Right ventricle myocardium superior (tissue), 1 donor: ENCODE measurements at regions not wholly inside any gene's neighbourhood (a gene's known extent, or its start where the extent isn't known, plus 50 kb on each side); places are given as distances from the start of the nearest gene placed in this dataset.
"Not testable (repeated sequence)": the region's sequence is repeated elsewhere in the genome, so short reads cannot be mapped to it uniquely, and the experiment has no call there.

Experiments used
- ATAC-seq: fragments of 200-7000 bp; cut with Tn5 transposase; one replicate; pipeline ENCODE4 v1.9.1; 2020; ENCODE audit warnings: mild to moderate bottlenecking; ENCODE audit not compliant: poor library complexity
- DNase-seq: peaks from one replicate; pipeline ENCODE4 v3.0.0-alpha.2; 2020
- intact Hi-C: fragments of 100-400 bp; cut with DNase I; formaldehyde crosslinking; loops from one replicate; pipeline ENCODE4 v1.11.2; 2022
- microRNA-seq: library from miRNA; unstranded; fragments of <30 nt; microRNA quantifications from one replicate; pipeline ENCODE4 v1.2.0, GENCODE V29; 2020
- donor health status: DM: no; HTN: yes; CAD: no; lungs with severe emphysema.

DNA sequence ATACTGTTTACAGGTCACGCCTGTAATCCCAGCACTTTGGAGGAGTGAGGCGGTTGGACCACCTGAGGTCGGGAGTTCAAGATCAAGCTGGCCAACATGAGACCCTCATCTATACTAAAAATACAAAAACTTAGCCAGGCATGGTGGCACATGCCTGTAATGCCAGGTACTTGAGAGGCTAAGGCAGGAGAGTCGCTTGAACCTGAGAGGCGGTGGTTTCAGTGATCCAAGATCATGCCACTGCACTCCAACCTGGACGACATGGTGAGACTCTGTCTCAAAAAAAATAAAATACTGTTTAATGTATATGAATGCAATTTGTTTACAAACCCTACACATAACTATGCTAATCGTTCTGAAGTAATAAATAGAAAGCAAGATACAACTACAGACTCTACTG, 102.4 kb downstream of the ZNF486 start:
- no peak for ATAC-seq
- intact Hi-C loops: no loop called here

DNA sequence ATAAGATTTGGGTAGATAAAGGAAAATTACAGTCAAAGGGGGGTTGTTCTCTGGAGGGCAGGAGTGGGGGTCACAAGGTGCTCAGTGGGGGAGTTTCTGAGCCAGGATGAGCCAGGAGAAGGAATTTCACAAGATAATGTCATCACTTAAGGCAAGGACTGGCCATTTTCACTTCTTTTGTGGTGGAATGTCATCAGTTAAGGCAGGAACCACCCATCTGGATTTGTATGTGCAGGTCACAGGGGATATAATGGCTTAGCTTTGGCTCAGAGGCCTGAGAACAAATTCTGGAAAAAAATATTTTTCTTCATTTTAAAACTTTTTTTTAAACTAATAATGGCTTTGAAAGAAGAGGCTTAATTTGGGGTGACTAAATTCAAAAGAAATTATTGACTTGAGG, 94.5 kb downstream of the ZNF486 start:
- ATAC-seq, DNase-seq, intact Hi-C loops: not testable (repeated sequence)

More for the DNA sequence above, 102.4 kb downstream of the ZNF486 start:
- DNase-seq: no peak

DNA sequence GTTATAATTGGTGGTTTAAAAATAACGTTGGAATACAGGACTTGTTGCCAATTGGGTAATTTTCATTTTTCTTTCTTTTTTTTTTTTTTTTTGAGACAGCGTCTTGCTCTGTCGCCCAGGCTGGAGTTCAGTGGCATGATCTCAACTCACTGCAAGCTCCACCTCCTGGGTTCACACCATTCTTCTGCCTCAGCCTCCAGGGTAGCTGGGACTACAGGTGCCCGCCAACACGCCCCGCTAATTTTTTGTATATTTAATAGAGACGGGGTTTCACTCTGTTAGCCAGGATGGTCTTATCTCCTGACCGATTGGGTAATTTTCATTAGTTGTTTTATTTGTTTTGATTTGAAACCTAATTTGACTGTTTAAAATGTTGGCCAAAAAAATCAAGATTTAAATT, 93.7 kb downstream of the ZNF486 start:
- DNase-seq, ATAC-seq, intact Hi-C loops: not testable (repeated sequence)

DNA sequence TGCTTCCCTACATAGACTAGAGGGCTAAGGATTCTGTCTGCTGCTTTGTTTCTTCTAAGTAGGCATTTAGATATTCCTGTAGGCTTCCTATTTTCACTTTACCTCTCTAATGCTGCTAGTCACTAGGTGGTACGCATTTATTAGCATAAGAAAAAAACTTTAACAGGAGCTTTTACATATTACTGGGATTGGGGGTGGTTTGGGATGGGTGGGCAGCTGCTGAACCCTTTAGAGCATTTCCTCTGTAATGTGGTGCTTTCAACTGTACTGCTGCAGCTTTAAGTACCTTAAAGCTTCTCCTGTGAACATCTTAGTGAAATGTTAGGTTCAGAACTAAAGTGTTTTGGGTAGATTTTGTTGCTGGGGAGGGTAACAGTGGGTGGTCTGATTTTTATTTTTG, 92.6 kb downstream of the ZNF486 start:
- no peak for ATAC-seq
- no peak for DNase-seq
- intact Hi-C loops: no loop called here

DNA sequence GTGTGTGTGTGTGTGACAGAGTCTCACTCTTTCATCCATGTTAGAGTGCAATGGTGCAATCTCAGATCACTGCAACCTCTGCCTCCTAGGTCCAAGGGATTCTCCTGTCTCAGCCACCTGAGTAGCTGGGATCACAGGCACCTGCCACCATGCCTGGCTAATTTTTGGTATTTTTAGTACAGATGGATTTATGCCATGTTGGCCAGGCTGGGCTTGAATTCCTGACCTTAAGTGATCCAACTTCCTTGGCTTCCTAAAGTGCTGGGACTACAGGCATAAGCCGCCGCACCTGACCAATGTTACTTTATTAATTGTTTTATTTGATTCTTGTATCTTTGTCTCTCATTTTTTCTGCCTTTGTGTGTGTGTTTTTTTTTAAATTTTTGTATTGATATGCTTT, 89.6 kb downstream of the ZNF486 start:
- intact Hi-C loops: no loop called here
- no peak for DNase-seq
- ATAC-seq: no peak

DNA sequence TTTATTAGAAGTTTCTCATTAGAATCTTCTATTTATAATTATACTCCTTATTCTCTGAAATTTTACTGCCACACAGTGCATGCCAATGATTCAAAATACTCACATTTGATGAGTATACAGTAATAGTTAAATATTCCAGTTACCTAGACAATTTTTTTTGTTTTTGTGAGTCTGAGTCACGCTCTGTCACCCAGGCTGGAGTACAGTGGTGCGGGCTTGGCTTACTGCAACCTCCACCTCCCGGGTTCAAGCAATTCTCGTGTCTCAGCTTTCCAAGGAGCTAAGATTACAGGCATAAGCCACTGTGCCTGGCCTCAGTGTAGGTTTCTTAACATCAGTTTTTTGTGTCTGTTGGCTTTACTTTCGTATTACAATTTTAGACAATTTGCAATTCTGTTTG, 87.1 kb downstream of the ZNF486 start:
- intact Hi-C loops: no loop called here
- no peak for ATAC-seq

DNA sequence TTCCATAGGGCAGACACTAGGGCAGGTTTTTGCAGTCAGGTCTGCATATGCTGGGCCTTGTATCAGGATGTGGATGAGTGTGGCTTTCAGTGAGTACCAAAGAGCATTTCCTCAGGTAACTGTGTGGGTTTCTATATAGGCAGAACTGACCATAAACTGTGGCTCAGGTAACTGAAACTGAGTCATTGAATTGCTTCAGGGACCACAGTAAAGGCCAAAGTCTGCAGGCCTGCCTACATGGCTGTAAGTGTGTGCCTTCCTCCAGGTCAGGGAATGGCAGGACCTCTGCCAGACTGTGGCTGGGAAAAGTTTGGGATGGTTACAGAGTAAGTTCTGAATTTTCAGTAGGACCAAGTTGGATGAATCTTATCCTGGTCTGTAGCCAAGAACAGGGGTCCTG, 85.6 kb downstream of the ZNF486 start:
- no peak for ATAC-seq
- no peak for DNase-seq
- intact Hi-C loops: no loop called here

More for the DNA sequence above, 87.1 kb downstream of the ZNF486 start:
- no peak for DNase-seq

DNA sequence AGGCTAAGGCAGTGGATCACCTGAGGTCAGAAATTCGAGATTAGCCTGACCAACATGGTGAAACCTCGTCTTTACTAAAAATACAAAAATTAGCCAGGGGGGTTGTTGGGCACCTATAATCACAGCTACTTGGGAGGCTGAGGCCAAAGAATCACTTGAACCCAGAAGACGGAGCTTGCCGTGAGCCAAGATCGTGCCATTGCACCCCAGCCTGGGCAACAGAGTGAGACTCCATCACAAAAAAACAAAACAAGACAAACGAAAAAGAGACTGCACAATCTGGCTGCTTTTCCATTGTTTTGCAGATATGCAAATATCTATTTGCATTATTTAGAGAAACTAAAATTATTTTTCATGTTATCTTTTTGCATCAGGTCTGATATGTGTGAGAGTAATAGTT, 83.6 kb downstream of the ZNF486 start:
- ATAC-seq (no peak), DNase-seq (no peak)
- intact Hi-C loops: no loop called here

DNA sequence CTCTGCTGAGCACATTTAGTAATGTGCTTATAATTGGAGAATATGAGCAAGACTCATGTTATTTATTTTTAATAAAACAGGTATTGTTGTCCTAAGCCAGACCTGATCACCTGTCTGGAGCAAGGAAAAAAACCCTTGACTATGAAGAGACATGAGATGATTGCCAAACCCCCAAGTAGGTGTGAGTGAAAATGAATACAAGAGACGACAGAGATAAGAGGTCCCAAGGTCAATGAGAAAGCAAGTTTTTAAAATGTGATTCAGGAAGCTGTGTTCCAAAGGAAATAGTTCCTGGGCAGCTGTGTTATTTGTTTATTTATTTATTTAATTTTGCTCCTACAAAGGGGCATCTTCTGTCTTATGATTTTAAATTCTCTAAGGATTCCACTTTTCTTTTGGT, 83.1 kb downstream of the ZNF486 start:
- ATAC-seq (no peak), DNase-seq (no peak)
- intact Hi-C loops: no loop called here

Small RNA genes lying in the stretch of these regions (microRNA-seq; reads per million reads assigned to microRNA genes)
- gene MIR1270: 1.9 reads per million
